Osteoblast (primary cell): ENCODE measurements at regions not wholly inside any gene's neighbourhood (a gene's known extent, or its start where the extent isn't known, plus 50 kb on each side); places are given as distances from the start of the nearest gene placed in this dataset.

Experiments
- DNase-seq: peaks from one replicate; pipeline ENCODE4 v3.0.0; 2011; ENCODE audit warnings: low spot score, mixed read lengths; ENCODE audit not compliant: insufficient read length; ENCODE audit errors: missing footprints
- H2AFZ ChIP-seq: 2 replicates; pipeline ENCODE4 v1.6.0; 2011; ENCODE audit warnings: mild to moderate bottlenecking, low read length
- H3K27ac ChIP-seq: 2 replicates; pipeline ENCODE4 v1.5.1; 2011; ENCODE audit warnings: mild to moderate bottlenecking, low read depth, low read length, moderate library complexity
- H3K27me3 ChIP-seq: 2 replicates; pipeline ENCODE4 v1.6.0; 2012; ENCODE audit warnings: mild to moderate bottlenecking, control low read depth, inconsistent platforms, low read length, moderate library complexity; ENCODE audit not compliant: insufficient read depth
- H3K36me3 ChIP-seq: 2 replicates; pipeline ENCODE4 v1.5.1; 2011; ENCODE audit warnings: mild to moderate bottlenecking, low read length, control low read depth, moderate library complexity; ENCODE audit not compliant: insufficient read depth
- H3K4me1 ChIP-seq: 2 replicates; pipeline ENCODE4 v1.5.1; 2011; ENCODE audit warnings: mild to moderate bottlenecking, low read length, control low read depth, moderate library complexity; ENCODE audit not compliant: insufficient read depth
- H3K4me2 ChIP-seq: 2 replicates; pipeline ENCODE4 v1.6.0; 2011; ENCODE audit warnings: mild to moderate bottlenecking, low read length; ENCODE audit not compliant: insufficient read depth
- H3K4me3 ChIP-seq: fragments of 200-600 bp; sonication (generic); 3 replicates; pipeline ENCODE4 v1.5.1; 2012; ENCODE audit warnings: mild to moderate bottlenecking, low read length, inconsistent platforms; ENCODE audit not compliant: insufficient read depth
- H3K79me2 ChIP-seq: 2 replicates; pipeline ENCODE4 v1.6.0; 2012; ENCODE audit warnings: mild to moderate bottlenecking, low read length, control low read depth, inconsistent platforms; ENCODE audit not compliant: insufficient read depth
- H3K9me3 ChIP-seq: 2 replicates; pipeline ENCODE4 v1.5.1; 2011; ENCODE audit warnings: low read depth, low read length, control low read depth
- H4K20me1 ChIP-seq: 2 replicates; pipeline ENCODE4 v1.6.0; 2012; ENCODE audit warnings: mild to moderate bottlenecking, low read length, control low read depth; ENCODE audit not compliant: insufficient read depth
- CTCF ChIP-seq: IDR thresholded peaks from 2 replicates; pipeline ENCODE4 v1.5.1; 2011; ENCODE audit warnings: mild to moderate bottlenecking, low read depth, low read length, moderate library complexity; ENCODE audit errors: extremely low read depth

- no peak overlapping the region for H3K4me2 ChIP-seq
- no peaks in the 10 kb centered on the region for H3K9me3 ChIP-seq
- no peak for DNase-seq
- H3K27me3 ChIP-seq: no peaks in the 10 kb centered on the region
- no peak for TF ChIP-seq CTCF
- H4K20me1 ChIP-seq: no peaks in the 10 kb centered on the region
- H3K36me3 ChIP-seq: no peaks in the 10 kb centered on the region
- no peaks in the 10 kb centered on the region for H3K79me2 ChIP-seq
- no peak overlapping the region for H3K27ac ChIP-seq
- no peak overlapping the region for H2AFZ ChIP-seq
- H3K4me1 ChIP-seq: peaks cover 40% of the 10 kb centered on the region
- H3K4me3 ChIP-seq: no peak overlapping the region
Measured at GRCh38 chr1:168468822-168469221, 75.0 kb downstream of the XCL2 start.

- no peaks in the 10 kb centered on the region for H3K9me3 ChIP-seq
- H3K36me3 ChIP-seq: no peaks in the 10 kb centered on the region
- no peak overlapping the region for H3K27ac ChIP-seq
- no peak overlapping the region for H3K4me2 ChIP-seq
- DNase-seq: no peak
- H3K79me2 ChIP-seq: no peaks in the 10 kb centered on the region
- peak overlapping the region; percentile 7 for H2AFZ ChIP-seq
- H3K27me3 ChIP-seq: no peaks in the 10 kb centered on the region
- no peak overlapping the region for H3K4me3 ChIP-seq
- H4K20me1 ChIP-seq: no peaks in the 10 kb centered on the region
- no peak for TF ChIP-seq CTCF
- H3K4me1 ChIP-seq: peaks cover 40% of the 10 kb centered on the region
Measured at GRCh38 chr1:168468042-168468809, 75.6 kb downstream of the XCL2 start.

- Histone ChIP-seq H3K9me3 (no peaks in the 10 kb centered on the region), H3K36me3 (no peaks in the 10 kb centered on the region), H4K20me1 (no peaks in the 10 kb centered on the region), H3K27me3 (no peaks in the 10 kb centered on the region), H3K79me2 (no peaks in the 10 kb centered on the region), H2AFZ (no peak overlapping the region), H3K4me1 (peaks cover 40% of the 10 kb centered on the region), H3K4me2 (no peak overlapping the region), H3K4me3 (no peak overlapping the region), H3K27ac (no peak overlapping the region)
- DNase-seq: no peak
- TF ChIP-seq CTCF: no peak
Measured at GRCh38 chr1:168467452-168467851, 76.3 kb downstream of the XCL2 start.

- H3K79me2 ChIP-seq: no peaks in the 10 kb centered on the region
- no peak overlapping the region for H3K4me2 ChIP-seq
- peaks cover 40% of the 10 kb centered on the region for H3K4me1 ChIP-seq
- no peaks in the 10 kb centered on the region for H3K27me3 ChIP-seq
- H4K20me1 ChIP-seq: no peaks in the 10 kb centered on the region
- H3K27ac ChIP-seq: no peak overlapping the region
- TF ChIP-seq CTCF: no peak
- no peak overlapping the region for H3K4me3 ChIP-seq
- no peaks in the 10 kb centered on the region for H3K9me3 ChIP-seq
- H3K36me3 ChIP-seq: no peaks in the 10 kb centered on the region
- H2AFZ ChIP-seq: peak overlapping the region; percentile 3
- DNase-seq: no peak
Measured at GRCh38 chr1:168466714-168467131, 77.1 kb downstream of the XCL2 start.
